Panc1 (cell line): ENCODE measurements at regions not wholly inside any gene's neighbourhood (a gene's known extent, or its start where the extent isn't known, plus 50 kb on each side); places are given as distances from the start of the nearest gene placed in this dataset.

Experiments used
- POLR2AphosphoS5 ChIP-seq: IDR thresholded peaks from 2 replicates; pipeline ENCODE4 v1.6.1; 2012; ENCODE audit warnings: mild to moderate bottlenecking, low read depth, low read length, moderate library complexity
- TCF7L2 ChIP-seq: IDR thresholded peaks from 2 replicates; pipeline ENCODE4 v1.6.1; 2011; ENCODE audit warnings: mild to moderate bottlenecking, low read depth, low read length, inconsistent platforms
- TF ChIP-seq, protein P1 (sequence below): fragments of 450-650 bp; IDR thresholded peaks from 2 replicates; pipeline ENCODE4 v1.5.1; 2017; ENCODE audit warnings: mild to moderate bottlenecking

DNA sequence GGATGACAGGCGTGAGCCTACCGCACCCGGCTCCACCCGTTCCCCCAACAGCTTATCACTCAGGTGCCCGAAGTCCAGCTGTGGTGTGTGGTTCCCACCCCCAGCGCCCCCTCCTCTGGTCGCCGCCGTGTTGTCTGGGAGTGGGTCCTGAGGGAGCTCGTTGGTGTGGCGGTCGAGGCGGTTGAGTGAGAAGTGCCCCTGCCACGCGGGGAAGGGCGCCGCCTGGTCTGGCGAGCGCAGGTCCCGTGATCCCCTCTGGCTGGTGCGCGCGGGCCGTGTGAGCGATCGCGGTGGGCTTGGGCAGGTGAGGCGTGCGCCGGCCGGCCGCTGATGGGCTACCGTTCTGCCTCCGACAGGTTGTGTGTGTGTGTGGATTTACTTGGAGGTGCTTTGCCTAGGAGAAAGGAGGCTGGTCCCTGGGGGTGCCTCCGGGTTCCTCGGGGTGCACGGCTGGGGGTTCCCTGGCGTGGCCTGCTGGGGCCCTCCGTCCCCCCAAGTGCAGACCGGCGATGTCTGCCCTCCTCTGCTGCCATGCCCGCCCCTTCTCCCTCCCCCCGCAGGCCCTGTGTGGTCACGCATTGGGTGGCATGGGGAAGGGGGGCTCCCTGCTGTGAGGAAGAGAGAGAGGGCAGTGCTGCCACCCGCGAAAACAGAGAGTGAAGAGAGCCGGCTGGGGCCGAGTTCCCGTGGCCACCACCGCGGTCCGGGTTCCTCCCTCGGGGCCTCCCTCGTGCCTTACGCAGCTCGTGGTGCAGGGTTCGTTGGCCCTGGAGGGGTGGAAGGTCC is 336.0 kb upstream of the DEFB115 start:
- TF ChIP-seq POLR2AphosphoS5: no peak
- TF ChIP-seq, protein P1, sequence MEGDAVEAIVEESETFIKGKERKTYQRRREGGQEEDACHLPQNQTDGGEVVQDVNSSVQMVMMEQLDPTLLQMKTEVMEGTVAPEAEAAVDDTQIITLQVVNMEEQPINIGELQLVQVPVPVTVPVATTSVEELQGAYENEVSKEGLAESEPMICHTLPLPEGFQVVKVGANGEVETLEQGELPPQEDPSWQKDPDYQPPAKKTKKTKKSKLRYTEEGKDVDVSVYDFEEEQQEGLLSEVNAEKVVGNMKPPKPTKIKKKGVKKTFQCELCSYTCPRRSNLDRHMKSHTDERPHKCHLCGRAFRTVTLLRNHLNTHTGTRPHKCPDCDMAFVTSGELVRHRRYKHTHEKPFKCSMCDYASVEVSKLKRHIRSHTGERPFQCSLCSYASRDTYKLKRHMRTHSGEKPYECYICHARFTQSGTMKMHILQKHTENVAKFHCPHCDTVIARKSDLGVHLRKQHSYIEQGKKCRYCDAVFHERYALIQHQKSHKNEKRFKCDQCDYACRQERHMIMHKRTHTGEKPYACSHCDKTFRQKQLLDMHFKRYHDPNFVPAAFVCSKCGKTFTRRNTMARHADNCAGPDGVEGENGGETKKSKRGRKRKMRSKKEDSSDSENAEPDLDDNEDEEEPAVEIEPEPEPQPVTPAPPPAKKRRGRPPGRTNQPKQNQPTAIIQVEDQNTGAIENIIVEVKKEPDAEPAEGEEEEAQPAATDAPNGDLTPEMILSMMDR: no peak
- TF ChIP-seq TCF7L2: no peak
